Mucosa of rectum (tissue), 2 donors: ENCODE measurements at regions not wholly inside any gene's neighbourhood (a gene's known extent, or its start where the extent isn't known, plus 50 kb on each side); places are given as distances from the start of the nearest gene placed in this dataset.
A peak's percentile ranks its signal among the peaks of the same experiment; 100 is the strongest.

Experiments
- H3K27ac ChIP-seq, 2 donors: one replicate each; pipeline ENCODE4 v1.7.0; 2013; ENCODE audit warnings: inconsistent platforms in 2 of 2, low read depth in 2 of 2, low read length in 2 of 2
- H3K27me3 ChIP-seq, 2 donors: one replicate each; pipeline ENCODE4 v1.7.0; 2013; ENCODE audit warnings: low read length in 2 of 2; ENCODE audit not compliant: control insufficient read depth in 2 of 2, insufficient read depth in 2 of 2
- H3K36me3 ChIP-seq, 2 donors: one replicate each; pipeline ENCODE4 v1.7.0; 2013; ENCODE audit warnings: low read length in 2 of 2; ENCODE audit not compliant: control insufficient read depth in 2 of 2, insufficient read depth in 2 of 2
- H3K4me1 ChIP-seq, 2 donors: one replicate each; pipeline ENCODE4 v1.7.0; 2013; ENCODE audit warnings: low read length in 2 of 2, mild to moderate bottlenecking in 1 of 2; ENCODE audit not compliant: control insufficient read depth in 2 of 2, insufficient read depth in 2 of 2
- H3K4me3 ChIP-seq, 2 donors: one replicate each; pipeline ENCODE4 v1.7.0; 2013; ENCODE audit warnings: low read length in 2 of 2
- H3K9ac ChIP-seq, 2 donors: one replicate each; pipeline ENCODE4 v1.7.0; 2013; ENCODE audit warnings: low read length in 2 of 2, low read depth in 1 of 2, mild to moderate bottlenecking in 1 of 2
- H3K9me3 ChIP-seq, 2 donors: one replicate each; pipeline ENCODE4 v1.7.0; 2013; ENCODE audit warnings: low read length in 2 of 2; ENCODE audit not compliant: control insufficient read depth in 2 of 2
- donor health status: healthy.
- donor health status: Normal muscosa, but diverticular disease.

- H3K4me3 ChIP-seq, result no peak overlapping the region
- peak overlapping the region in 1 of 2 donors; percentile 14 for H3K27ac ChIP-seq
- peaks cover 8 to 21% of the 10 kb centered on the region in 2 donors for H3K4me1 ChIP-seq
- no peak overlapping the region for H3K9ac ChIP-seq
- no peaks in the 10 kb centered on the region for H3K36me3 ChIP-seq
- no peaks in the 10 kb centered on the region for H3K27me3 ChIP-seq
- H3K9me3 ChIP-seq, result no peaks in the 10 kb centered on the region
Measured at GRCh38 chr3:30288830-30289229, 317.6 kb upstream of the TGFBR2 start.

GRCh38 chr3:30289324-30289723, 317.1 kb upstream of the TGFBR2 start:
- no peak overlapping the region for H3K9ac ChIP-seq
- no peak overlapping the region for H3K4me3 ChIP-seq
- peaks cover 8 to 21% of the 10 kb centered on the region in 2 donors for H3K4me1 ChIP-seq
- H3K9me3 ChIP-seq, result no peaks in the 10 kb centered on the region
- peak overlapping the region in 1 of 2 donors; percentile 64 for H3K27ac ChIP-seq
- no peaks in the 10 kb centered on the region for H3K36me3 ChIP-seq
- no peaks in the 10 kb centered on the region for H3K27me3 ChIP-seq

- Histone ChIP-seq H3K9me3 (no peaks in the 10 kb centered on the region), H3K27me3 (no peaks in the 10 kb centered on the region), H3K4me3 (no peak overlapping the region), H3K9ac (no peak overlapping the region), H3K36me3 (no peaks in the 10 kb centered on the region), H3K4me1 (peaks cover 8 to 21% of the 10 kb centered on the region in 2 donors), H3K27ac (peak overlapping the region in 1 of 2 donors; percentile 64)
Measured at GRCh38 chr3:30289766-30290165, 316.6 kb upstream of the TGFBR2 start.

GRCh38 chr3:30290479-30290878, 315.9 kb upstream of the TGFBR2 start:
- H3K27me3 ChIP-seq, result no peaks in the 10 kb centered on the region
- peaks cover 8 to 21% of the 10 kb centered on the region in 2 donors for H3K4me1 ChIP-seq
- H3K4me3 ChIP-seq, result no peak overlapping the region
- H3K9ac ChIP-seq, result no peak overlapping the region
- H3K27ac ChIP-seq, result no peak overlapping the region
- H3K36me3 ChIP-seq, result no peaks in the 10 kb centered on the region
- no peaks in the 10 kb centered on the region for H3K9me3 ChIP-seq

- H3K36me3 ChIP-seq, result no peaks in the 10 kb centered on the region
- H3K4me1 ChIP-seq, result peaks cover 3 to 14% of the 10 kb centered on the region in 2 donors
- H3K27ac ChIP-seq, result no peak overlapping the region
- H3K9ac ChIP-seq, result no peak overlapping the region
- H3K9me3 ChIP-seq, result no peaks in the 10 kb centered on the region
- no peak overlapping the region for H3K4me3 ChIP-seq
- no peaks in the 10 kb centered on the region for H3K27me3 ChIP-seq
Measured at GRCh38 chr3:30292192-30292893, 314.1 kb upstream of the TGFBR2 start.

- peaks cover 3 to 12% of the 10 kb centered on the region in 2 donors for H3K4me1 ChIP-seq
- H3K27me3 ChIP-seq, result no peaks in the 10 kb centered on the region
- H3K9me3 ChIP-seq, result no peaks in the 10 kb centered on the region
- no peaks in the 10 kb centered on the region for H3K36me3 ChIP-seq
- H3K4me3 ChIP-seq, result no peak overlapping the region
- H3K27ac ChIP-seq, result no peak overlapping the region
- H3K9ac ChIP-seq, result no peak overlapping the region
Measured at GRCh38 chr3:30293621-30294240, 312.7 kb upstream of the TGFBR2 start.

GRCh38 chr3:30294241-30294667, 312.1 kb upstream of the TGFBR2 start:
- Histone ChIP-seq H3K9me3 (no peaks in the 10 kb centered on the region), H3K27ac (no peak overlapping the region)

GRCh38 chr3:30297112-30297511, 309.3 kb upstream of the TGFBR2 start:
- H3K36me3 ChIP-seq, result no peaks in the 10 kb centered on the region
- no peak overlapping the region for H3K9ac ChIP-seq
- no peaks in the 10 kb centered on the region for H3K9me3 ChIP-seq
- no peaks in the 10 kb centered on the region for H3K4me1 ChIP-seq
- no peaks in the 10 kb centered on the region for H3K27me3 ChIP-seq
- H3K27ac ChIP-seq, result no peak overlapping the region
- H3K4me3 ChIP-seq, result no peak overlapping the region

More at GRCh38 chr3:30294241-30294667, 312.1 kb upstream of the TGFBR2 start:
- Histone ChIP-seq H3K36me3 (no peaks in the 10 kb centered on the region), H3K4me3 (no peak overlapping the region), H3K4me1 (peaks cover 3 to 7% of the 10 kb centered on the region in 2 donors), H3K9ac (no peak overlapping the region), H3K27me3 (no peaks in the 10 kb centered on the region)

- H3K36me3 ChIP-seq, result no peaks in the 10 kb centered on the region
- no peaks in the 10 kb centered on the region for H3K9me3 ChIP-seq
- no peak overlapping the region for H3K4me3 ChIP-seq
- H3K27ac ChIP-seq, result no peak overlapping the region
- no peaks in the 10 kb centered on the region for H3K27me3 ChIP-seq
- no peaks in the 10 kb centered on the region for H3K4me1 ChIP-seq
- H3K9ac ChIP-seq, result no peak overlapping the region
Measured at GRCh38 chr3:30299674-30300385, 306.6 kb upstream of the TGFBR2 start.

- Histone ChIP-seq H3K27me3 (no peaks in the 10 kb centered on the region), H3K36me3 (no peaks in the 10 kb centered on the region), H3K9me3 (no peaks in the 10 kb centered on the region), H3K4me1 (no peaks in the 10 kb centered on the region), H3K9ac (no peak overlapping the region), H3K27ac (no peak overlapping the region), H3K4me3 (no peak overlapping the region)
Measured at GRCh38 chr3:30300809-30301208, 305.6 kb upstream of the TGFBR2 start.
